Adipocyte (in vitro differentiated cells): ENCODE measurements at regions not wholly inside any gene's neighbourhood (a gene's known extent, or its start where the extent isn't known, plus 50 kb on each side); places are given as distances from the start of the nearest gene placed in this dataset.
"Not testable (repeated sequence)": the region's sequence is repeated elsewhere in the genome, so short reads cannot be mapped to it uniquely, and the experiment has no call there.

Source experiments
- DNase-seq: peaks from one replicate; pipeline ENCODE4 v3.0.0-alpha.2; 2015; ENCODE audit warnings: low read depth
- H3K27me3 ChIP-seq: replicated peaks from 2 replicates; pipeline ENCODE4 v1.7.0; 2013; ENCODE audit warnings: mild to moderate bottlenecking, low read length, moderate library complexity; ENCODE audit not compliant: control insufficient read depth, insufficient read depth
- H3K36me3 ChIP-seq: 2 replicates; pipeline ENCODE4 v1.7.0; 2013; ENCODE audit warnings: low read length, mild to moderate bottlenecking, moderate library complexity; ENCODE audit not compliant: control insufficient read depth, insufficient read depth, severe bottlenecking
- H3K4me1 ChIP-seq: 2 replicates; pipeline ENCODE4 v1.7.0; 2013; ENCODE audit warnings: mild to moderate bottlenecking, low read length, moderate library complexity; ENCODE audit not compliant: control insufficient read depth, insufficient read depth
- H3K4me3 ChIP-seq: 2 replicates; pipeline ENCODE4 v1.7.0; 2013; ENCODE audit warnings: mild to moderate bottlenecking, low read length, moderate library complexity
- H3K9ac ChIP-seq: 2 replicates; pipeline ENCODE4 v1.7.0; 2013; ENCODE audit warnings: mild to moderate bottlenecking, low read length, moderate library complexity
- H3K9me3 ChIP-seq: 2 replicates; pipeline ENCODE4 v1.7.0; 2013; ENCODE audit warnings: mild to moderate bottlenecking, low read length, moderate library complexity; ENCODE audit not compliant: control insufficient read depth

DNA sequence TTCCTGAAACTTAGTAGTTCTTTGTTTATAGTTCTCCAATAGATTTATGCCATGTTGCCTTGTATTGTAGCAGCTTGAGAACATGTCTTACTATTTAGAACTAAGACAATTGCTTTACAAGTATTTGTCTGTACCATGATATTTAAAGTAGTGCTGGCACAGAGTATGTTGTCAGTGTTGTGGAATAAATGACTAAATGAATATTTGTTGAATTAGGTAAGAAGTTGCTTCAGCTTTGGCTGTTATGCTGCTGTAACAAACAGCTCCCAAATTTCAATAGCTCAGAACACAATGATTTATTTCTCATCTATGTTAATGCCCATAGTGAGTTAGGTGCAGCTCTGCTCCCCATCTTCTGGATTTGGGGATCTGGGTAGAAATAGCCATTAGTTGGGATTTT, 90.2 kb upstream of the VCAM1 start:
- H3K9me3 ChIP-seq = peaks cover 4% of the 10 kb centered on the region
- no peaks in the 10 kb centered on the region for H3K36me3 ChIP-seq
- peaks cover 34% of the 10 kb centered on the region for H3K4me1 ChIP-seq
- no peaks in the 10 kb centered on the region for H3K27me3 ChIP-seq
- H3K4me3 ChIP-seq = no peak overlapping the region
- H3K9ac ChIP-seq = no peak overlapping the region
- peak; percentile 65 for DNase-seq

DNA sequence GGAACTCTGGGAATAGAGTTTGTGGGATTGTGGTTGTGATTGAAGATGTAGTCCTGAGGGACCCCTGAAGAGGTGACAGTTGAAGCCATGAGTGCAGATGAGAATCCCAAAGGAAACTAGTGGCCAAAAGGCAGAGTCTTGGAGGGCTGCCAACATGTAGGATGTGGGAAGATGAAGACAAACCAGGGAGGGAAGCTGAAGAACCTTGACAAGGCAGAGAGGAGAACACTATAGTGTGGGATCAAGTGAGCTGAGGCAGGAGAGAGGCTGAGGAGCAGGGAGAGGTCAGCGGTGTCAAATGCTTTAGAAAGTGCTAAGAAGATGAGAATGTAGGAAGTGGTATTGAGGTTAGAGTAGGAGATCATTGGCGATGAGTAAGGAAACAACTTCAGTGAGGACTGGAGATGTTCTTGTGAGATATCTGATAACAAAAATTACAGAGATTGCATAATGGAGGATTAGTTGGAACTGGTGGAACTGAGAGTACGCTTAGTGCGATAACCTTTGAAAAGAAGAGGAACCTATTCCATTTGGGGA, 88.5 kb upstream of the VCAM1 start:
- H3K36me3 ChIP-seq = no peaks in the 10 kb centered on the region
- peaks cover 4% of the 10 kb centered on the region for H3K9me3 ChIP-seq
- peaks cover 34% of the 10 kb centered on the region for H3K4me1 ChIP-seq
- DNase-seq = peak; percentile 39
- H3K27me3 ChIP-seq = no peaks in the 10 kb centered on the region
- no peak overlapping the region for H3K9ac ChIP-seq
- no peak overlapping the region for H3K4me3 ChIP-seq

DNA sequence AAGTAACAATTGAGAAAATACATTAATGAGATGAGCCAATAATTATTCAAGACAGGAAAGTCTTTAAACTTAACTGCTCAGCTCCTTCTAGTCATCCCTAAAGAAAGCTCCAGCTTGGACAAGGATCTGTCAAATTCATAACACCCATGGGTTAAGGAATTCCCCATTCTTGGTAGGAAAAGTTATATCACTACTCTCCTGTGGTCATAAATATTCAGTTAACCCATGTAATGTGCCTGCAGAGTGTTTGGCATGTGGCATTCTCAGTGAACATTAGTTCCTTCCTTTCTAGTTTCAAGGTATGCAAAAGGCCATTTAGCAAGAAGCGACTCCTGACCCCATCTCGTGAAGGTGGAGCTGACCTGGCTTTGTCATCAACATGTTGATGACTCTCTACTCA, 76.7 kb upstream of the VCAM1 start:
- DNase-seq = no peak
- H3K4me1 ChIP-seq = peaks cover 25% of the 10 kb centered on the region
- no peaks in the 10 kb centered on the region for H3K9me3 ChIP-seq
- peak overlapping the region; percentile 15 for H3K4me3 ChIP-seq
- no peaks in the 10 kb centered on the region for H3K27me3 ChIP-seq
- no peaks in the 10 kb centered on the region for H3K36me3 ChIP-seq
- H3K9ac ChIP-seq = no peak overlapping the region

DNA sequence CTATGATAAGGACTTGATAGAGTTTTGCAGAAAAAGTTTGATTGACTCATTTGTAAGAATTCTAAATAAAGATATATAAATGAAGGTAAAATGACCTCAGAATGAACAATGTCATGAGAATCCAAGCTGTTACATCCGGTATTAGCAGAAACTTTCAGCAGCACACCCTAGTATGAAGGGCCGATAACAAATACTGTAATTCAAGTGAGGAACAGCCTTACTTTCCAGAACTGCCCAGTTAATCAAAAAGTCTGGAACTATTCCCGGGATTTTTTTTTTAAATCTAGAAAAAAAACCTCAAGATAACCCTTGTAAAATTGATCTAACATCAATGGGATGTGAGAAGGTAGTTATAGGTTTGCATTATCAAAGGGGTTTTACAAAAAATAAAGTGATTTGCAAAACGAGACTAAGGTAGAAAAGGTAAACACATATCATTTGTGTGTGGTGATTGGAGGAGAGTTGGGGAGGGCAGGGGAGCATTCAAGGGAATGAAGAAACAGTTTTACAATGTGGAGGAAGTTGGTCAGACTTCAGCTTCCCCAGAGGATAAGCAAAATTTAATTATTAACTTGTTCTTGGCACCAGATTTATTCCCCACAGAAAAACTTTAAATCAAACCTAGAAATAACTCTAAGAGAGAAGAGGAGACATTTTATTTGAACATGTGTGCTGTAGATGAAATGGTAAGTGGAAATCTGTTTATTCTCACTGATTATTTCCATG, 75.9 kb upstream of the VCAM1 start:
- peaks cover 25% of the 10 kb centered on the region for H3K4me1 ChIP-seq
- peaks cover 4% of the 10 kb centered on the region for H3K9me3 ChIP-seq
- H3K36me3 ChIP-seq = no peaks in the 10 kb centered on the region
- no peaks in the 10 kb centered on the region for H3K27me3 ChIP-seq
- H3K4me3 ChIP-seq = peak overlapping the region; percentile 46
- no peak for DNase-seq
- H3K9ac ChIP-seq = no peak overlapping the region

DNA sequence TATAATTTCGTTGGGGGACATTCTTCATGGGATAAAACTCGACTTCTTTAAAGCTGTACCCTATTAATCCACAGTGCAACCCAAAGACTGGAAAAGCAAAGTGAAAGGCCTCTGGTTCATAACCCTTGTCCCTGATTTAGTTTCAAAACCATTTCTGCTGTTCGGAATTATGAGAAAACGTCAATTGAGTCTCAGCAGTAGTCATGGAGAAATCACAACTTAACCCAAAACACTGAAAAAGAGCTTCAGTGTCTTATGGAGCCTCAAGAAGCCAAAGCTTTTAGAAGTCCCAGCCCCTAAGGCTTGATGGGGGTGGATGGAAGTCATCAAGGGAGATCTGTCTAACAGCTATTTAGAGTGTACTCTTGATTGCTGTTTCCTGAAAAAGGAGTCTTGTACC, 73.5 kb upstream of the VCAM1 start:
- Histone ChIP-seq H3K9me3 (peaks cover 28% of the 10 kb centered on the region), H3K36me3 (no peaks in the 10 kb centered on the region), H3K9ac (peak overlapping the region; percentile 3), H3K27me3 (no peaks in the 10 kb centered on the region), H3K4me1 (peaks cover 25% of the 10 kb centered on the region), H3K4me3 (no peak overlapping the region)
- DNase-seq = no peak

DNA sequence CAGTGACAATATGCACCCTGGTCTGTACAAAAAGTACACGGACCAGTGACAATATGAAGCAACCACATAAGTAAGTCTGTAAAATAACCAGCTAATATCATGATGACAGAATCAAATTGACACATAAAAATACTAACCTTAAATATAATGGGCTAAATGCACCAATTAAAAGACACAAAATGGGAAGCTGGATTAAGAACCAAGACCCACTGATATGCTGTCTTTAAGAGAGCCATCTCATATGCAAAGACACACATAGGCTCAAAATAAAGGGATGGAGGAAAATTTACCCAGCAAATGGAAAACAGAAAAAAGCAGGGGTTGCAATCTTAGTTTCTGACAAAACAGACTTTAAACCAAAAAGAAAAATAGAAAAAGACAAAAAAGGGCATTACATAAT, 70.4 kb upstream of the VCAM1 start:
- no peaks in the 10 kb centered on the region for H3K27me3 ChIP-seq
- no peak overlapping the region for H3K9ac ChIP-seq
- DNase-seq = no peak
- peaks cover 9% of the 10 kb centered on the region for H3K4me1 ChIP-seq
- peak overlapping the region; percentile 38 for H3K4me3 ChIP-seq
- H3K9me3 ChIP-seq = peaks cover 30% of the 10 kb centered on the region
- no peaks in the 10 kb centered on the region for H3K36me3 ChIP-seq

DNA sequence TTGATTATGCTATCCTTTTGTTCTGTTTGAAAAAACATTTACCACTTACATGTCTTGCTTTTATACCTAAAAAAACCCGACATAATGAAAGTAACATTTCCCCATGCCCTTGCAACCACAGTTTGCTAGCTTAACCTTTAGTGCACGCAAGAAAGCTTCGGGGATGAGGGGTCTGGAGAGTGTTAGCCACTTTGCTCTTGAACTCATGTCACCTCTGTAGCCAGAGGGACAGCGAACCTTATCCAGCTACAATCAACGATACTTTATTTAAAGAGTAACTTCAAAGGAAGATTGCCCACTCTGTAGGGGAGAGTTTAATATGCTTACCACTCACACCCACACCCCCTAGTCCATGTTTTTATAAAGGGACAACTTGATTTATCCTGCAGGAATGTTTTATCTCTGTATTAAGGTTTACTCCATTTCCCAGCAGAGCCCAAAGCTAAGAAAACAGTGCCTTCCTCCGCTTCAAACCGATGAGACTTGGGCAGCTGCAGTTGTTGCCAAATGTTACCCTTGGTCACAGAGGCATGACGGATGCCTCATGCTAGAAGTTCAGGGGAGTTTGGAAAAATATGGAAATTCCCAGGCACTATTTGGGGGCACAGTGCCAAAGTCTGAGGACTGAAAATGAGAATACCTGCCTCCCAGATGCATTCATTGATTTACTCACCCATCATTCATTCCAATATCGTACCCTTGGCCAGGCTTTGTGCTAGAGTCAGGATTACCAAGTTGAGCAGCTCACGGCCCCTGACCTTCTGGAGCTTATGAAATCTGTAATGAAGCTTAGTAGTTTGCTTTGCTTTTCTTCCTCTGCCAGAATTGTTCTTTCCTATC, 61.4 kb upstream of the VCAM1 start:
- no peak for DNase-seq
- peaks cover 6% of the 10 kb centered on the region for H3K27me3 ChIP-seq
- no peaks in the 10 kb centered on the region for H3K4me1 ChIP-seq
- H3K9ac ChIP-seq = no peak overlapping the region
- H3K4me3 ChIP-seq = no peak overlapping the region
- H3K9me3 ChIP-seq = peaks cover 7% of the 10 kb centered on the region
- H3K36me3 ChIP-seq = no peaks in the 10 kb centered on the region

DNA sequence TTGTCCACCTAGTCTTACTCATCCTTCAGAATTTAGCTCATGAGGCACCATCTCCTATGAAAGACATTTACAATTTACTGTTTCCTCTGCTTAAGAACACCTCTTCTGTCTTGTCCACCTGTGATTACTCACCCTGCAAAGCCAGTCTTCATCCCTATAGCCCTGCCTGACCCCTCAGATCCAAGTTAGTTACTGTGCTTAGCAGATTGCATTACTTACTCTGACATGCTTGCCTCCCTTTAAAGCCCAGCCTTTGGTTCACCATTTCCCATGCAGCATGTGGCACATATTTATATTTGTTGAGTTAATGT, 60.9 kb upstream of the VCAM1 start:
- no peak for DNase-seq
- Histone ChIP-seq H3K4me3 (no peak overlapping the region), H3K36me3 (no peaks in the 10 kb centered on the region), H3K9ac (no peak overlapping the region), H3K4me1 (no peaks in the 10 kb centered on the region), H3K9me3 (peaks cover 7% of the 10 kb centered on the region), H3K27me3 (peaks cover 6% of the 10 kb centered on the region)

DNA sequence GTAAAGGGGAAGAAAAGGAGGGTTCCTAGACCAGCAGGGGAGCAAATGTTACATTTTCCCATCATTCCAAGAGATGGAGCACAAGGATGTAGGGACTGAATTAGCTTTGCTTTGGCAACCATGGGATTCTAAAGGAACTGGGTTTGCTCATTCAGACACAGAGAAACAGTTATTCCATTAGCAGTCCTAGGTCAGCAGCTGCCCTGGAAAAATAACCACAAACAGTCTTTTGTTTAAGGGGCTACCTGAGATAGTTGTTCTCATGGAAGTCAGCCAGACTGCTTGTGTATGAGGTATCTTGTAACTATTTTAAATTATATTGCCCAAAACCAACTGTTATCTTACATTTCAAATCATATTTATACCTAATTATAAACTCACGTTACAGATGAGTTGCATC, 58.4 kb upstream of the VCAM1 start:
- no peaks in the 10 kb centered on the region for H3K4me1 ChIP-seq
- H3K9ac ChIP-seq = no peak overlapping the region
- no peak for DNase-seq
- H3K9me3 ChIP-seq = no peaks in the 10 kb centered on the region
- H3K4me3 ChIP-seq = no peak overlapping the region
- peaks cover 6% of the 10 kb centered on the region for H3K27me3 ChIP-seq
- no peaks in the 10 kb centered on the region for H3K36me3 ChIP-seq

DNA sequence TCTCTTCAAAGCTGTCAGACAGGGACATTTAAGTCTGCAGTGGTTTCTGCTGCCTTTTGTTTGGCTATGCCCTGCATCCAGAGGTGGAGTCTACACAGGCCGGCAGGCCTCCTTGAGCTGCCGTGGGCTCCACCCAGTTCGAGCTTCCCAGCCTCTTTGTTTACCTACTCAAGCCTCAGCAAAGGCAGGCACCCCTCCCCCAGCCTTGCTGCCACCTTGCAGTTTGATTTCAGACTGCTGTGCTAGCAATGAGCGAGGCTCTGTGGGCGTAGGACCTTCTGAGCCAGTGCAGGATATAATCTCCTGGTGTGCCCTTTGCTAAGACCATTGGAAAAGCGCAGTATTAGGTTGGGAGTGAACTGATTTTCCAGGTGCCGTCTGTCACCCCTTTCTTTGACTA, 51.0 kb upstream of the VCAM1 start:
- not testable (repeated sequence) for H3K4me1 ChIP-seq, H3K4me3 ChIP-seq, H3K9me3 ChIP-seq, H3K27me3 ChIP-seq, DNase-seq, H3K36me3 ChIP-seq, H3K9ac ChIP-seq
